ENCODE measurements at regions not wholly inside any gene's neighbourhood (a gene's known extent, or its start where the extent isn't known, plus 50 kb on each side); places are given as distances from the start of the nearest gene placed in this dataset.

DNA sequence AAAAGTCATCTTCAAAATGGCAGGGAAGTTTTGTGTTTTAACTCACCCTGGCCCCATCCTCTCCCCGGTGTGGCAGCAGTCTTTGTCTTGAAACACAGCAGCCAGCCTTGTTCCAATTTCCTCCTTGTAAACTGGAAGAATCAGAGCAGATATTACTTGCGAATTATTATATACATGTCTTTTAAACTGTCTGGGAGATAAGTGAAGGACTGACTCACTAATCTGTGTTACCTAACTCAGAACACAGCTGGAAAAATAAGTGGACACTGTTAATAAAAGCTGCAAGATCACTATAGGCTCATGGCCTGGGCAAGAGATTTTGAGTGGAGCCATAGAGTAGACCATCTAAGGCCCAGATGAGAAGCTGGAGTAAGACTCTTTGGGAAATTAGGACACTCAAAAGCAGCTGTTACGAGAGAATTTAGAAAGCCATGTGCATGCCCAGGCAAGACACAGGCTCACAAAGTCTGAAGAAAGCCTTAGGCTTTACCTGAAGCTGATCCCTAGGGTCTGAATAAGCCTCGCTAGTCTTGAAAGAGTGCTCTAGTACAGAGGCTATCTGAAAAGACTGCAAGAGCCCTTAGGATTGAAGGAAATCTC, 233.0 kb upstream of the RAB4A start:
- TF ChIP-seq, protein P1, sequence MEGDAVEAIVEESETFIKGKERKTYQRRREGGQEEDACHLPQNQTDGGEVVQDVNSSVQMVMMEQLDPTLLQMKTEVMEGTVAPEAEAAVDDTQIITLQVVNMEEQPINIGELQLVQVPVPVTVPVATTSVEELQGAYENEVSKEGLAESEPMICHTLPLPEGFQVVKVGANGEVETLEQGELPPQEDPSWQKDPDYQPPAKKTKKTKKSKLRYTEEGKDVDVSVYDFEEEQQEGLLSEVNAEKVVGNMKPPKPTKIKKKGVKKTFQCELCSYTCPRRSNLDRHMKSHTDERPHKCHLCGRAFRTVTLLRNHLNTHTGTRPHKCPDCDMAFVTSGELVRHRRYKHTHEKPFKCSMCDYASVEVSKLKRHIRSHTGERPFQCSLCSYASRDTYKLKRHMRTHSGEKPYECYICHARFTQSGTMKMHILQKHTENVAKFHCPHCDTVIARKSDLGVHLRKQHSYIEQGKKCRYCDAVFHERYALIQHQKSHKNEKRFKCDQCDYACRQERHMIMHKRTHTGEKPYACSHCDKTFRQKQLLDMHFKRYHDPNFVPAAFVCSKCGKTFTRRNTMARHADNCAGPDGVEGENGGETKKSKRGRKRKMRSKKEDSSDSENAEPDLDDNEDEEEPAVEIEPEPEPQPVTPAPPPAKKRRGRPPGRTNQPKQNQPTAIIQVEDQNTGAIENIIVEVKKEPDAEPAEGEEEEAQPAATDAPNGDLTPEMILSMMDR (IDR thresholded peaks at IDR 0.05): no peak
- no peak for TF ChIP-seq POLR2AphosphoS5 (IDR thresholded peaks at IDR 0.05)

Measured in upper lobe of left lung (tissue), 4 donors.